WERI-Rb-1 (cell line): ENCODE measurements at regions not wholly inside any gene's neighbourhood (a gene's known extent, or its start where the extent isn't known, plus 50 kb on each side); places are given as distances from the start of the nearest gene placed in this dataset.

Experiments used
- DNase-seq: peaks from one replicate; pipeline ENCODE4 v3.0.0-alpha.2; 2020
- H3K27ac ChIP-seq: fragments of 250-450 bp; sonication (Bioruptor Pico); 2 replicates; pipeline ENCODE4 v1.5.1; 2020; ENCODE audit warnings: mild to moderate bottlenecking, moderate library complexity
- H3K27me3 ChIP-seq: fragments of 250-450 bp; sonication (Bioruptor Pico); 2 replicates; pipeline ENCODE4 v1.5.1; 2021; ENCODE audit warnings: mild to moderate bottlenecking, low read depth, moderate library complexity; ENCODE audit not compliant: insufficient read depth, severe bottlenecking
- H3K36me3 ChIP-seq: fragments of 250-450 bp; sonication (Bioruptor Pico); 2 replicates; pipeline ENCODE4 v1.5.1; 2020; ENCODE audit warnings: mild to moderate bottlenecking, moderate library complexity
- H3K4me3 ChIP-seq: 2 replicates; pipeline ENCODE4 v1.5.1; 2011; ENCODE audit warnings: low read depth, mild to moderate bottlenecking, control low read depth, low read length
- H3K9me3 ChIP-seq: fragments of 250-450 bp; sonication (Bioruptor Pico); 2 replicates; pipeline ENCODE4 v1.5.1; 2021; ENCODE audit warnings: mild to moderate bottlenecking, moderate library complexity; ENCODE audit not compliant: severe bottlenecking
- TF ChIP-seq, protein P1 (sequence below): IDR thresholded peaks from 2 replicates; pipeline ENCODE4 v1.5.1; 2011; ENCODE audit warnings: low read depth, mild to moderate bottlenecking, control low read depth, inconsistent platforms, low read length

- Histone ChIP-seq H3K27me3 (no peaks in the 10 kb centered on the region), H3K36me3 (no peaks in the 10 kb centered on the region), H3K27ac (no peak overlapping the region), H3K9me3 (peaks cover 2% of the 10 kb centered on the region), H3K4me3 (no peak overlapping the region)
- TF ChIP-seq, protein P1, sequence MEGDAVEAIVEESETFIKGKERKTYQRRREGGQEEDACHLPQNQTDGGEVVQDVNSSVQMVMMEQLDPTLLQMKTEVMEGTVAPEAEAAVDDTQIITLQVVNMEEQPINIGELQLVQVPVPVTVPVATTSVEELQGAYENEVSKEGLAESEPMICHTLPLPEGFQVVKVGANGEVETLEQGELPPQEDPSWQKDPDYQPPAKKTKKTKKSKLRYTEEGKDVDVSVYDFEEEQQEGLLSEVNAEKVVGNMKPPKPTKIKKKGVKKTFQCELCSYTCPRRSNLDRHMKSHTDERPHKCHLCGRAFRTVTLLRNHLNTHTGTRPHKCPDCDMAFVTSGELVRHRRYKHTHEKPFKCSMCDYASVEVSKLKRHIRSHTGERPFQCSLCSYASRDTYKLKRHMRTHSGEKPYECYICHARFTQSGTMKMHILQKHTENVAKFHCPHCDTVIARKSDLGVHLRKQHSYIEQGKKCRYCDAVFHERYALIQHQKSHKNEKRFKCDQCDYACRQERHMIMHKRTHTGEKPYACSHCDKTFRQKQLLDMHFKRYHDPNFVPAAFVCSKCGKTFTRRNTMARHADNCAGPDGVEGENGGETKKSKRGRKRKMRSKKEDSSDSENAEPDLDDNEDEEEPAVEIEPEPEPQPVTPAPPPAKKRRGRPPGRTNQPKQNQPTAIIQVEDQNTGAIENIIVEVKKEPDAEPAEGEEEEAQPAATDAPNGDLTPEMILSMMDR, result no peak
- DNase-seq, result no peak
Observed at GRCh38 chr1:36532810-36533401, 50.2 kb upstream of the CSF3R start.
